ENCODE measurements at regions not wholly inside any gene's neighbourhood (a gene's known extent, or its start where the extent isn't known, plus 50 kb on each side); places are given as distances from the start of the nearest gene placed in this dataset.
"Not testable (repeated sequence)": the region's sequence is repeated elsewhere in the genome, so short reads cannot be mapped to it uniquely, and the experiment has no call there.

- H3K4me3 Mint-ChIP-seq, H3K27me3 Mint-ChIP-seq, H3K27ac Mint-ChIP-seq: not testable (repeated sequence)
Measured at GRCh38 chr2:106249157-106249828, 55.2 kb upstream of the UXS1 start.

GRCh38 chr2:106248548-106249151, 54.5 kb upstream of the UXS1 start:
- not testable (repeated sequence) for H3K9me3 Mint-ChIP-seq; H3K27ac Mint-ChIP-seq; H3K4me1 Mint-ChIP-seq (ENCODE audit: low read depth); H3K27me3 Mint-ChIP-seq; H3K36me3 Mint-ChIP-seq (ENCODE audit: low read depth); H3K4me3 Mint-ChIP-seq

More at GRCh38 chr2:106249157-106249828, 55.2 kb upstream of the UXS1 start:
- H3K36me3 Mint-ChIP-seq (ENCODE audit: low read depth); H3K4me1 Mint-ChIP-seq (ENCODE audit: low read depth); H3K9me3 Mint-ChIP-seq: not testable (repeated sequence)
